Kidney (tissue), 13 donors: ENCODE measurements at regions not wholly inside any gene's neighbourhood (a gene's known extent, or its start where the extent isn't known, plus 50 kb on each side); places are given as distances from the start of the nearest gene placed in this dataset.
A peak's percentile ranks its signal among the peaks of the same experiment; 100 is the strongest.

Experiments used
- DNase-seq, 5 donors: peaks; one replicate each; pipeline ENCODE4 v3.0.0-alpha.2; 2013 to 2020
- FAIRE-seq: peaks from 2 replicates; lab custom pipeline; 2012; peaks lifted over from hg19 to GRCh38; lab: Jason Lieb, UNC
- H3K27ac ChIP-seq, 2 donors: one replicate each; pipeline ENCODE4 v1.7.0; 2013; ENCODE audit warnings: low read depth in 2 of 2, low read length in 2 of 2, inconsistent platforms in 1 of 2
- H3K27me3 ChIP-seq: one replicate; pipeline ENCODE4 v1.7.1; 2013; ENCODE audit warnings: low read length, inconsistent platforms; ENCODE audit not compliant: control insufficient read depth, insufficient read depth
- H3K36me3 ChIP-seq, 3 donors: one replicate each; pipeline versions ENCODE4 v1.7.0 to v1.7.1; 2013; ENCODE audit warnings: low read length in 3 of 3, control low read depth in 1 of 3, inconsistent platforms in 1 of 3; ENCODE audit not compliant: insufficient read depth in 3 of 3, control insufficient read depth in 2 of 3
- H3K4me1 ChIP-seq, 3 donors: one replicate each; pipeline versions ENCODE4 v1.7.0 to v1.7.1; 2013; ENCODE audit warnings: low read length in 3 of 3, inconsistent platforms in 1 of 3, low read depth in 1 of 3; ENCODE audit not compliant: control insufficient read depth in 2 of 3, insufficient read depth in 2 of 3
- H3K4me3 ChIP-seq, 3 donors: one replicate each; pipeline versions ENCODE4 v1.7.0 to v1.8.1; 2013; ENCODE audit warnings: low read length in 3 of 3, control low read depth in 1 of 3, inconsistent platforms in 1 of 3
- H3K9ac ChIP-seq, 3 donors: one replicate each; pipeline versions ENCODE4 v1.7.0 to v1.7.1; 2013; ENCODE audit warnings: low read length in 3 of 3, control low read depth in 1 of 3, inconsistent platforms in 1 of 3
- H3K9me3 ChIP-seq, 3 donors: one replicate each; pipeline versions ENCODE4 v1.7.0 to v1.7.1; 2013; ENCODE audit warnings: low read length in 3 of 3, control low read depth in 1 of 3, inconsistent platforms in 1 of 3; ENCODE audit not compliant: control insufficient read depth in 2 of 3, insufficient read depth in 1 of 3
- intact Hi-C: fragments of 100-400 bp; cut with DNase I; formaldehyde crosslinking; loops from one replicate; pipeline ENCODE4 v1.11.1; 2022
- TF ChIP-seq, protein P1 (sequence below): IDR thresholded peaks from 3 replicates; pipeline ENCODE4 v1.5.1; 2012; ENCODE audit warnings: mild to moderate bottlenecking, moderate library complexity, borderline replicate concordance; ENCODE audit not compliant: insufficient read depth; ENCODE audit errors: extremely low read depth
- donor health status: control.
- donor health status: control.
- donor health status: control.
- donor health status: control.
- donor health status: control.
- donor health status: DM: yes; HTN: yes; CAD: no.
- donor health status: Normal renal cell carcinoma (clear cell type).

DNA sequence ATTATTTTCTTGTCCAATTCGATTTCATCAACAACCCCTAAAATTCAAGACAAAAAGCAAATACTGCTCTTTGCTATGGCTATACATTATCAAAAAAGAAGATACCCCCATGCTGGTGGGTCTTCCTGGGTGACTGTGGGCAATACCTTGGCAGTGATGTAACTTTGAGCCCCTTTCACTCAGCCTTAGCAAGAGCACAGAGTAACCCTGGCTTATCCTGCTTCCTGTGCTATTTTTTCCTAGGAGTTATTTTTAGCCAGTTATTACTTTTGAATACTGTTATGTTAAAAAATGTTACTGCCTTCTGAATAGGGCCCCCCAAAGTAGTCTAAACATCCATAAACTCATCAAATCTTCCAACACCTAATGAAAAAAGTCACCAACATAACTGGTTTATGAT, 145.6 kb upstream of the TSLP start:
- no peak overlapping the region for H3K27ac ChIP-seq
- peaks cover 0 to 2% (median 0%) of the 10 kb centered on the region in 3 donors for H3K9me3 ChIP-seq
- TF ChIP-seq, protein P1, sequence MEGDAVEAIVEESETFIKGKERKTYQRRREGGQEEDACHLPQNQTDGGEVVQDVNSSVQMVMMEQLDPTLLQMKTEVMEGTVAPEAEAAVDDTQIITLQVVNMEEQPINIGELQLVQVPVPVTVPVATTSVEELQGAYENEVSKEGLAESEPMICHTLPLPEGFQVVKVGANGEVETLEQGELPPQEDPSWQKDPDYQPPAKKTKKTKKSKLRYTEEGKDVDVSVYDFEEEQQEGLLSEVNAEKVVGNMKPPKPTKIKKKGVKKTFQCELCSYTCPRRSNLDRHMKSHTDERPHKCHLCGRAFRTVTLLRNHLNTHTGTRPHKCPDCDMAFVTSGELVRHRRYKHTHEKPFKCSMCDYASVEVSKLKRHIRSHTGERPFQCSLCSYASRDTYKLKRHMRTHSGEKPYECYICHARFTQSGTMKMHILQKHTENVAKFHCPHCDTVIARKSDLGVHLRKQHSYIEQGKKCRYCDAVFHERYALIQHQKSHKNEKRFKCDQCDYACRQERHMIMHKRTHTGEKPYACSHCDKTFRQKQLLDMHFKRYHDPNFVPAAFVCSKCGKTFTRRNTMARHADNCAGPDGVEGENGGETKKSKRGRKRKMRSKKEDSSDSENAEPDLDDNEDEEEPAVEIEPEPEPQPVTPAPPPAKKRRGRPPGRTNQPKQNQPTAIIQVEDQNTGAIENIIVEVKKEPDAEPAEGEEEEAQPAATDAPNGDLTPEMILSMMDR: no peak
- no peak overlapping the region for H3K9ac ChIP-seq
- FAIRE-seq: no peak
- no peaks in the 10 kb centered on the region for H3K4me1 ChIP-seq
- no peak overlapping the region for H3K4me3 ChIP-seq
- H3K36me3 ChIP-seq: no peaks in the 10 kb centered on the region
- intact Hi-C loops: no loop called here
- no peak for DNase-seq
- H3K27me3 ChIP-seq: no peaks in the 10 kb centered on the region

DNA sequence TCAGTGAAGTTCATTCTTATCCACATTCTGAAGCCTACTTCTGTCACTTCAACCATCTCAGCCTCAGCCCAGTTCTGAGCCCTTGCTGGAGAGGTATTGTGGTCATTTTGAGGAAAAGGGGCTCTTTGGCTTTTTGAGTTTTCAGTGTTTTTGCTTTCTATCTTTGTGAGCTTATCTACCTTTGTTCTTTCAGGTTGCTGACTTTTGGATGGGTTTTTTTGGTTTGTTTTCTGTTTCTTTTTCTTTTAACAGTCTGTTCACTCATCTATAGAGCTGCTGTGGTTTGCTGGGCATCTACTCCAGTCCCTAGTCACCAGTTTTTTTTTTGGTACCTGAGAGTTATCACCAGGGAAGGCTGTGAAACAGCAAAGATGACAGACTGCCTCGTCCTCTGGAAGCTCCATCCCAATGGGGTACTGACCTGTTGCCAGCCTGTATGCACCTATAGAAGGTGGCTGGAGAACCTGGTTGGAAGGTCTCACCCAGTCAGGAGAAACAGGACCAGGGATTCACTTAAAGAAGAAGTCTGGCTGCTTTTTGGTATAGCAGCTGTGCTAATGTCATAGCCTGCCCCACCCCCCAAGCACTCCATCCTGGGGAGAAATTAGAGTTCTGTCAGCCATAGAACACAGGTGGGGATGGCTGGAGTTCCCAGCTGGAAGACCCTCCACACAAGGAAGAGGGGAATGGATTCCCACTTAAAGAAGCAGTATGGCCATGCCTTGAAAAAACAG, 138.6 kb upstream of the TSLP start:
- DNase-seq (no peak), FAIRE-seq (no peak)
- intact Hi-C loops: no loop called here
- H3K9ac ChIP-seq: no peak overlapping the region
- TF ChIP-seq, protein P1: no peak
- H3K9me3 ChIP-seq: peaks cover 0 to 3% (median 0%) of the 10 kb centered on the region in 3 donors
- no peak overlapping the region for H3K4me3 ChIP-seq
- no peak overlapping the region for H3K27ac ChIP-seq
- no peaks in the 10 kb centered on the region for H3K4me1 ChIP-seq
- no peaks in the 10 kb centered on the region for H3K27me3 ChIP-seq
- no peaks in the 10 kb centered on the region for H3K36me3 ChIP-seq

DNA sequence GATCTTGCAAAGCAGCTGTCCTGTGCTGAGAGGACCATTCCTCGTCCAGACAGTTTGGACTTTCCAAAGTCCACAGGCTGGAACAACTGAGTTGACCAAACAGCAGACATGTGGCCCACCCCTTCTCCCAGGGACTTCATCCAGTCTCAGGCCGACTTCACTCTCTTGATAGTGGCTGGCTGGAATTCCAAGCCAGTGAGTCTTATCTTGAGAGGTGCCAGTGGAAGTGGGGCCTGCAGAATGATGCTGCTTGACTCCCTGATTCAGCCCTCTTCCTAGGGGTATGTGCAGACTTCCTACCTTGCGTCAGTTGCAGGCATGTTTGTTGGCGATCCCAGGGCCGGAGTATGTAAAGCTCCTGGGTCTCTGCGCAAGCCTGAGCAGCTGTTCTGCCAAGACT, 131.4 kb upstream of the TSLP start:
- no peaks in the 10 kb centered on the region for H3K27me3 ChIP-seq
- no peaks in the 10 kb centered on the region for H3K36me3 ChIP-seq
- H3K27ac ChIP-seq: no peak overlapping the region
- no peak overlapping the region for H3K4me3 ChIP-seq
- H3K4me1 ChIP-seq: no peaks in the 10 kb centered on the region
- no peaks in the 10 kb centered on the region for H3K9me3 ChIP-seq
- FAIRE-seq (no peak), DNase-seq (no peak)
- intact Hi-C loops: no loop called here
- no peak overlapping the region for H3K9ac ChIP-seq
- TF ChIP-seq, protein P1: no peak

DNA sequence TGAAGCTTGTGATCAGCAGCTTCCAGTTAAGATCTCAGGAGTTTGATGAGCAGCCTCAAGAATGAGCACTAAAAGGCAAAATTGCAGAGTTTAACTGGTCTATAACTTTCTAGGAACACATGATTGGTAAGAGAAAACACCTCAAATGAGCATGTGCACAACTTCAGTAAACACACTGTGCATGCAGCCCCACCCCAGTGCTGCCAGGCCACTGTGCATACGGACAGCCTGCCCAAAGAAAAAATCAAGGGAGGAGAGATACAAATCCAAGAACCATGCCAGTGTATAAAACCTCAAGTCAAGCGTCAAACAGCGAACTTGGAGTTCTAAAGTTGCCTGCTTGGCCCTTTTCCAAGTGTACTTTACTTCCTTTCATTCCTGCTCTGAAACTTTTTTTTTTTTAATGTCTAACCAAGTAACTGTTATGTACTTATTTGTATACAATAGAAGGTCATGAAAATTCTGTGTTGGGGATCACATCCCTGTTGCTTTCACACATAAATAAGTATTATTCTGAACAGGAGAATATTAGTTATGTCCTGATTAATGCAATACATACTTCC, 125.6 kb upstream of the TSLP start:
- H3K4me3 ChIP-seq: no peak overlapping the region
- no peak overlapping the region for H3K9ac ChIP-seq
- no peak for FAIRE-seq
- H3K36me3 ChIP-seq: no peaks in the 10 kb centered on the region
- peak in 2 of 5 donors; percentile 1 to 2 for DNase-seq
- H3K27me3 ChIP-seq: no peaks in the 10 kb centered on the region
- no peaks in the 10 kb centered on the region for H3K4me1 ChIP-seq
- intact Hi-C loops: no loop called here
- H3K9me3 ChIP-seq: no peaks in the 10 kb centered on the region
- TF ChIP-seq, protein P1: no peak
- H3K27ac ChIP-seq: no peak overlapping the region
